HG03108 (cell line): ENCODE measurements at regions not wholly inside any gene's neighbourhood (a gene's known extent, or its start where the extent isn't known, plus 50 kb on each side); places are given as distances from the start of the nearest gene placed in this dataset.
"Not testable (repeated sequence)": the region's sequence is repeated elsewhere in the genome, so short reads cannot be mapped to it uniquely, and the experiment has no call there.

ENCODE experiments used
- ATAC-seq: cut with Tn5 transposase; IDR thresholded peaks from one replicate; pipeline ENCODE4 v1.9.1; 2021; ENCODE audit warnings: moderate library complexity; ENCODE audit not compliant: unreplicated experiment

DNA sequence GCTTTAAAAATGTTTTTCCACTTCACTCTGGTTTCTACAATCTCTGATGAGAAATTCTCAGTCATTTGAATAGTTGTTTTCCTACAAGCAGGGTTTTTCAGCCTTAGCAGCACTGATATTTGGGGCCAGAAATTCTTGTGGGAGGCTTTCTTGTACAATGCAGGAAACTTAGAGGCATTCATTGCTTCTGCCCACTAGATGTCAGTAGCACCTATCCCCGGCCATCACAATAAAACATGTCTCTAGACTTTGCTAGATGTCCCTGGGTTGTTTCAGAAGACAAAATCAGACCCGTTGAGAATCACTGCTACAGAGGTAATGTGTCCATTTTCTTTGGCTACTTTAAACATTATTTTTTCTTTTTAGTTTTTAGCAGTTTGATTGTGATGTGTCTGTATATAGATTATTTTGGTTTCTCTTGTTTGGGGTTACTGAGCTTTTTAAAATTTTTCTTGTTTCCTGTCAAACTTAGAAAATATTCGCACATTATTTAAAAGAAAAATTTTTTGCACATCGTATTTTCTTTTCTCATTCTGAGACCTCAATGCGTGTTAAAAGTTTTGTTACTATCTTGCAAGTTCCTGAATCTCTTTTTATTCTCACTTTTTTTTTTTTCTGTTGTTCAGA lies 60.8 kb upstream of the CCDC179 start:
- peak; percentile 84 for ATAC-seq

GRCh38 chr11:22922672-22923071 lies 62.4 kb upstream of the CCDC179 start:
- no peak for ATAC-seq

GRCh38 chr11:22923561-22923960 lies 63.3 kb upstream of the CCDC179 start:
- no peak for ATAC-seq

GRCh38 chr11:22926341-22926740 lies 66.1 kb upstream of the CCDC179 start:
- ATAC-seq = no peak

DNA sequence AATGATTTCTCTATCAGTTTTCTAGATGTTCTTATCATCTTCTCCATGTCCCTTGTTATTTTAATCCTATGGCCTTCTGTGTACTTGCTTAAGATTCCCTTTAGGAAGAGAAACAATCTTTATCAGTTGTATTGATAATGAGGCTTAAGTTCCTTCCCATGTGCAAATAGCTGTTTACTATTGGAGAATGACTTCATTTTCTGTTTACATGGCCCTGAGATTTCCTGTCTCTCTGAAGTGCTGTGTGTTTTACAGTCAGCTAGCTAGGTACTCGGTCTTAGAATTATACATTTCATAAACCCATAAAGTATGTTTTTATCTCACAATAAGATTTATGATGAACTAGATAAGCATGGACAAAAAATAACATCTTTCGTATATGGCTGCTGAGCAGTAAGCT lies 67.5 kb upstream of the CCDC179 start:
- ATAC-seq = no peak

GRCh38 chr11:22928207-22928917 lies 68.1 kb upstream of the CCDC179 start:
- no peak for ATAC-seq

- peak; percentile 95 for ATAC-seq
Observed at GRCh38 chr11:22930816-22931594, 70.7 kb upstream of the CCDC179 start.

- no peak for ATAC-seq
Observed at GRCh38 chr11:22938691-22939090, 78.4 kb upstream of the CCDC179 start.

DNA sequence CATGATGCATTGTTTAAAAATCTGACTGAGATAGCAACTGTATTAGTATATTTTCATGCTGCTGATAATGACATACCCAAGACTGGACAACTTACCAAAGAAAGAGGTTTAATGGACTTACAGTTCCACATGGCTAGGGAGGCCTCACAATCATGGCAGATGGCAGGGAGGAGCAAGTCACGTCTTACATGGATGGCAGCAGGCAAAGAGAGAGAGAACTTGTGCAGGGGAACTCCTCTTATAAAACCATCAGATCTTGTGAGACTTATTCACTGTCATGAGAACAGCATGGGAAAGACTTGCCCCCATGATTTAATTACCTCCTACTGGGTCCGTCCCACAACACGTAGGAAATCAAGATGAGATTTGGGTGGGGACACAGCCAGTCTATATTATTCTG lies 81.3 kb upstream of the CCDC179 start:
- ATAC-seq = not testable (repeated sequence)

GRCh38 chr11:22957786-22958185 lies 97.5 kb upstream of the CCDC179 start:
- ATAC-seq = no peak

GRCh38 chr11:22974251-22974650 lies 114.0 kb upstream of the CCDC179 start:
- ATAC-seq = no peak

GRCh38 chr11:22976146-22976545 lies 115.9 kb upstream of the CCDC179 start:
- ATAC-seq = no peak

- ATAC-seq = no peak
Observed at GRCh38 chr11:22982903-22983302, 122.6 kb upstream of the CCDC179 start.

- ATAC-seq = no peak
Observed at GRCh38 chr11:22984045-22984444, 123.8 kb upstream of the CCDC179 start.

- ATAC-seq = no peak
Observed at GRCh38 chr11:22989371-22989770, 129.1 kb upstream of the CCDC179 start.

DNA sequence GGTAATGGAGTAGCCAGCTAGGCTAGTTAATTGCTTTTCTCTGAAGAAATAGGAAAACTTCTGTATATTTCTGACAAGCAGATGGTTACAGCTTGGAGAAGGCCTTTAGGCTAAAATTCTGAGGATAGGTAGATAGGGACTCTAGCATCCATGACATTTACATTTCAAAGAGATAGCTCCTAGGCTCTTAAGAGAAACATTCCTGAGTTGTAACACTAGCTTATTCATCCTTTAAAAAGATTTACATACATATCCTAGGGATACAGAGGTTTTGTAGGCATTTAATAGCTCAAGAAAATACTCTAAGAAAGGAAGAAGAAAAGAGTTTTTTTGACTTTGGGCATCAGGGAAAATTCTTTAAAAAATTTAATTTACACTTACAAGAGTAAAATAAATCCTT lies 130.9 kb upstream of the CCDC179 start:
- ATAC-seq = no peak

DNA sequence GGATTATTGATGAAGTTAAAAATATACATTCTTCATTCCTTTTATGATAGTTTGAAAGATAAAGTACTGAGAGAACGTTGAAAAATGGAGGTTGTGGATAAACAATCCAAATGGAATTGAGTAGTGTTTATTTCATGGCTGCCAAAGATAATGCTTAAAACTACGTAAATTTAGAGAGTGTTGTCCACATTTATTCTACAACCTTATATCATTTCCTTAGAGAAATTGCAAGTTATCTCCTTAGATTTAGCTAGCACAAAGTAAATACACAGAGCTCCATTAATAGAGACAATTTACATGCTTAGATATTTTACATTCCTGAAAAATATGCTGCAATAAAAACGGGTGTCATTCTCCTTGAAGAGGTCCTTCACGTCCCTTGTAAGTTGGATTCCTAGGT lies 146.5 kb upstream of the CCDC179 start:
- no peak for ATAC-seq

- no peak for ATAC-seq
Observed at GRCh38 chr11:23010790-23011335, 150.6 kb upstream of the CCDC179 start.

GRCh38 chr11:23012930-23013329 lies 152.7 kb upstream of the CCDC179 start:
- no peak for ATAC-seq

DNA sequence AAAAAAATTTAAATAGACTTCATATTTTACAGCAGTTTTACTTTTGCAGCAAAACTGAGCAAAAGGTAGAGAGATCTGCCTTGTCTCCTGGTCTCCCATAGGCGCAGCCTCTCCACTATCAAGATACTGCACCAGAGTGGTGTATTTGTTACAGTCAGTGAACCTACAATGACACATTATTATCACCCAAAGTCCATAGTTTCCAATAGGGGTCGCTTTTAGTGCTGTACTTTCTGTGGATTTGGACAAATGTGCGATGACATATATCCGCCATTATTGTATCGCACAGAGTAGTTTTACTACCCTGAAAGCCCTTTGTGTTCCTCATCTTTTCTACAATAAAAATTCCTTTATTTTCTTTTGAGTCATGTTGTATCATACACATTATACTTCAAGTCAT lies 153.2 kb upstream of the CCDC179 start:
- ATAC-seq = no peak

DNA sequence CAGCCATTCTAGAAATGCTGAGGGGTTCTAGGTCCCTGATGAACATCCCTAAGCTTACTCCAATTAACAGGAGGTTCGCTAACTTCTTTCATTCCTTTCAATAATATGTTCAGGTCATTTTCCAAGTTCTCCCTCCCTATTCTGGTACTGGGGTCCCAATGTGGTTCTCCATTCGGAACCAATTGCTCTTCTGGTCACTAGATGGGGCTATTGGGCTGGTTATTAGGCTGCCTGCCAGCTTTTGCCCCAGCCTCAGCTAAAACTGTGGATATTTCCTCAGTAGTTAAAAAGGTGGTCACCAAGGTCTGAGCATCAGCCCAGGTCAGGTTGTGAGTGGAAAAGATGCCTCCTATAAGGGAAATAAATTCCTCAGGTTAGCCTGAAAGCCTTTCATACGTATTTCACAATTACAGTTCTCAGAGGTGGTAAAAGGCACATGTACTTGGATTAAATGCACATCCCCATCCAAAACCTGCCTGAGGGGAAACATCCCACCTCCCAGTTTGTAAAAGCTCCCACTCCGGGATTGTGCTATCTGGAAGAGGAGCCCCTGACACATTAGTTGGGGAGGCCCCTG lies 161.1 kb upstream of the CCDC179 start:
- ATAC-seq = no peak
